ENCODE measurements at regions not wholly inside any gene's neighbourhood (a gene's known extent, or its start where the extent isn't known, plus 50 kb on each side); places are given as distances from the start of the nearest gene placed in this dataset.
"Not testable (repeated sequence)": the region's sequence is repeated elsewhere in the genome, so short reads cannot be mapped to it uniquely, and the experiment has no call there.

GRCh38 chr20:30164389-30164788 is 1093.1 kb upstream of the DEFB115 start:
- not testable (repeated sequence) for H3K9me3 ChIP-seq (ENCODE audit: control insufficient read depth in 2 of 2, low read length in 2 of 2); H3K36me3 ChIP-seq (ENCODE audit: control insufficient read depth in 2 of 2, insufficient read depth in 2 of 2, low read length in 2 of 2); H3K4me3 ChIP-seq (ENCODE audit: low read length in 2 of 2); H3K27me3 ChIP-seq (ENCODE audit: control insufficient read depth in 2 of 2, insufficient read depth in 2 of 2, low read length in 2 of 2); H3K9ac ChIP-seq (ENCODE audit: low read depth in 1 of 2, low read length in 2 of 2); H3K27ac ChIP-seq (ENCODE audit: low read depth in 2 of 2, low read length in 2 of 2); H3K4me1 ChIP-seq (ENCODE audit: control insufficient read depth in 2 of 2, insufficient read depth in 2 of 2, low read length in 2 of 2)

DNA sequence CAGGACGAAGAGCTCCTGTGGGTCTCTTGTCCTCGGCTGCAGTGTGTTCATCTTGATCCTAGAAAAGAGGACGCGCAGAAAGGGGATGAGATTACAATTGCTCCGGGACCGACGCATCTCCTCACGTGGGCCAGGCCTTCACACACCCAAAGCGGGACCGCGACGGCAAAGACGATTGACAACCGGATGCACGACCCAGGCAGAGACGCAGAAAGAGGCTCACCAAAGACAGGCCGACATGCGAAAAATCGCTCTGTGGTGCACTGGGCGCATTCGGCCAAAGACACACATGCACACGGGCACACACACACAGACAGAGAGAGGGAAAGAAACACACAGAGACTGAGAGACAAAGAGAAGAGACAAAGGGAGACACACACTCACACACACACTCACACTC is 1089.9 kb upstream of the DEFB115 start:
- no peak overlapping the region for H3K4me3 ChIP-seq (ENCODE audit: low read length in 2 of 2)
- H3K27me3 ChIP-seq (ENCODE audit: control insufficient read depth in 2 of 2, insufficient read depth in 2 of 2, low read length in 2 of 2), result no peaks in the 10 kb centered on the region
- no peaks in the 10 kb centered on the region for H3K36me3 ChIP-seq (ENCODE audit: control insufficient read depth in 2 of 2, insufficient read depth in 2 of 2, low read length in 2 of 2)
- H3K9me3 ChIP-seq (ENCODE audit: control insufficient read depth in 2 of 2, low read length in 2 of 2), result no peaks in the 10 kb centered on the region
- no peak overlapping the region for H3K9ac ChIP-seq (ENCODE audit: low read depth in 1 of 2, low read length in 2 of 2)
- H3K4me1 ChIP-seq (ENCODE audit: control insufficient read depth in 2 of 2, insufficient read depth in 2 of 2, low read length in 2 of 2), result no peaks in the 10 kb centered on the region
- H3K27ac ChIP-seq (ENCODE audit: low read depth in 2 of 2, low read length in 2 of 2), result no peak overlapping the region

GRCh38 chr20:30168025-30168799 is 1089.3 kb upstream of the DEFB115 start:
- H3K9ac ChIP-seq (ENCODE audit: low read depth in 1 of 2, low read length in 2 of 2), result no peak overlapping the region
- H3K27me3 ChIP-seq (ENCODE audit: control insufficient read depth in 2 of 2, insufficient read depth in 2 of 2, low read length in 2 of 2), result no peaks in the 10 kb centered on the region
- H3K27ac ChIP-seq (ENCODE audit: low read depth in 2 of 2, low read length in 2 of 2), result no peak overlapping the region
- no peaks in the 10 kb centered on the region for H3K36me3 ChIP-seq (ENCODE audit: control insufficient read depth in 2 of 2, insufficient read depth in 2 of 2, low read length in 2 of 2)
- no peaks in the 10 kb centered on the region for H3K4me1 ChIP-seq (ENCODE audit: control insufficient read depth in 2 of 2, insufficient read depth in 2 of 2, low read length in 2 of 2)
- H3K4me3 ChIP-seq (ENCODE audit: low read length in 2 of 2), result no peak overlapping the region
- no peaks in the 10 kb centered on the region for H3K9me3 ChIP-seq (ENCODE audit: control insufficient read depth in 2 of 2, low read length in 2 of 2)

GRCh38 chr20:30168800-30169138 is 1088.7 kb upstream of the DEFB115 start:
- no peak overlapping the region for H3K27ac ChIP-seq (ENCODE audit: low read depth in 2 of 2, low read length in 2 of 2)
- H3K27me3 ChIP-seq (ENCODE audit: control insufficient read depth in 2 of 2, insufficient read depth in 2 of 2, low read length in 2 of 2), result no peaks in the 10 kb centered on the region
- H3K9ac ChIP-seq (ENCODE audit: low read depth in 1 of 2, low read length in 2 of 2), result no peak overlapping the region
- no peaks in the 10 kb centered on the region for H3K36me3 ChIP-seq (ENCODE audit: control insufficient read depth in 2 of 2, insufficient read depth in 2 of 2, low read length in 2 of 2)
- H3K4me3 ChIP-seq (ENCODE audit: low read length in 2 of 2), result no peak overlapping the region
- no peaks in the 10 kb centered on the region for H3K9me3 ChIP-seq (ENCODE audit: control insufficient read depth in 2 of 2, low read length in 2 of 2)
- H3K4me1 ChIP-seq (ENCODE audit: control insufficient read depth in 2 of 2, insufficient read depth in 2 of 2, low read length in 2 of 2), result no peaks in the 10 kb centered on the region

DNA sequence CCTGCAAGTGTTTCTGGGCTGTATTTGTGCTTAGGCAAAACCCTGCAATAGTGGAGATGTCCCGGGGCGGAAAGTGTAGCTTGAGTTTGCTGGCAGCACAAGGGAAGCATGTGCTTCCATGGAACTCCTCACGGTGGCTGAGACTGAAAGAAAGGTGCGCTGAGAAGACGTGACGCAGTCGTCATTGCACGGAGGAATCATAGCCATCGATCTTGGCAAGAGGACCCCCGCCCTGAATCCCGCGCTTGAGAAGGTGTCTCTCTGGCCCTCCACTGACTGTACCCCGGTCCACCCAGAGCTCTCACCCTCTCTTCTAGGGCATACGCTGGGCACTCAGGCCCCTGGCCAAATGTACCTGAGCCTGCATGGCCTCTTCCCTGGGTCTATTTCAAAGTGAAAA is 1081.8 kb upstream of the DEFB115 start:
- H3K27me3 ChIP-seq (ENCODE audit: control insufficient read depth in 2 of 2, insufficient read depth in 2 of 2, low read length in 2 of 2), result no peaks in the 10 kb centered on the region
- no peak overlapping the region for H3K9ac ChIP-seq (ENCODE audit: low read depth in 1 of 2, low read length in 2 of 2)
- no peaks in the 10 kb centered on the region for H3K36me3 ChIP-seq (ENCODE audit: control insufficient read depth in 2 of 2, insufficient read depth in 2 of 2, low read length in 2 of 2)
- no peaks in the 10 kb centered on the region for H3K9me3 ChIP-seq (ENCODE audit: control insufficient read depth in 2 of 2, low read length in 2 of 2)
- H3K4me1 ChIP-seq (ENCODE audit: control insufficient read depth in 2 of 2, insufficient read depth in 2 of 2, low read length in 2 of 2), result no peaks in the 10 kb centered on the region
- H3K27ac ChIP-seq (ENCODE audit: low read depth in 2 of 2, low read length in 2 of 2), result no peak overlapping the region
- H3K4me3 ChIP-seq (ENCODE audit: low read length in 2 of 2), result no peak overlapping the region

- H3K4me1 ChIP-seq (ENCODE audit: control insufficient read depth in 2 of 2, insufficient read depth in 2 of 2, low read length in 2 of 2); H3K4me3 ChIP-seq (ENCODE audit: low read length in 2 of 2); H3K27me3 ChIP-seq (ENCODE audit: control insufficient read depth in 2 of 2, insufficient read depth in 2 of 2, low read length in 2 of 2); H3K9ac ChIP-seq (ENCODE audit: low read depth in 1 of 2, low read length in 2 of 2); H3K36me3 ChIP-seq (ENCODE audit: control insufficient read depth in 2 of 2, insufficient read depth in 2 of 2, low read length in 2 of 2); H3K9me3 ChIP-seq (ENCODE audit: control insufficient read depth in 2 of 2, low read length in 2 of 2); H3K27ac ChIP-seq (ENCODE audit: low read depth in 2 of 2, low read length in 2 of 2): not testable (repeated sequence)
These were observed 1074.3 kb upstream of the DEFB115 start for GRCh38 chr20:30183124-30183523.

GRCh38 chr20:30191785-30192184 is 1065.7 kb upstream of the DEFB115 start:
- not testable (repeated sequence) for H3K4me3 ChIP-seq (ENCODE audit: low read length in 2 of 2); H3K9ac ChIP-seq (ENCODE audit: low read depth in 1 of 2, low read length in 2 of 2); H3K27ac ChIP-seq (ENCODE audit: low read depth in 2 of 2, low read length in 2 of 2); H3K4me1 ChIP-seq (ENCODE audit: control insufficient read depth in 2 of 2, insufficient read depth in 2 of 2, low read length in 2 of 2); H3K27me3 ChIP-seq (ENCODE audit: control insufficient read depth in 2 of 2, insufficient read depth in 2 of 2, low read length in 2 of 2); H3K36me3 ChIP-seq (ENCODE audit: control insufficient read depth in 2 of 2, insufficient read depth in 2 of 2, low read length in 2 of 2); H3K9me3 ChIP-seq (ENCODE audit: control insufficient read depth in 2 of 2, low read length in 2 of 2)

GRCh38 chr20:30234477-30234876 is 1023.0 kb upstream of the DEFB115 start:
- H3K9me3 ChIP-seq (ENCODE audit: control insufficient read depth in 2 of 2, low read length in 2 of 2); H3K27ac ChIP-seq (ENCODE audit: low read depth in 2 of 2, low read length in 2 of 2); H3K4me1 ChIP-seq (ENCODE audit: control insufficient read depth in 2 of 2, insufficient read depth in 2 of 2, low read length in 2 of 2); H3K9ac ChIP-seq (ENCODE audit: low read depth in 1 of 2, low read length in 2 of 2); H3K27me3 ChIP-seq (ENCODE audit: control insufficient read depth in 2 of 2, insufficient read depth in 2 of 2, low read length in 2 of 2); H3K4me3 ChIP-seq (ENCODE audit: low read length in 2 of 2); H3K36me3 ChIP-seq (ENCODE audit: control insufficient read depth in 2 of 2, insufficient read depth in 2 of 2, low read length in 2 of 2): not testable (repeated sequence)

GRCh38 chr20:30275073-30275472 is 982.4 kb upstream of the DEFB115 start:
- not testable (repeated sequence) for H3K36me3 ChIP-seq (ENCODE audit: control insufficient read depth in 2 of 2, insufficient read depth in 2 of 2, low read length in 2 of 2); H3K4me3 ChIP-seq (ENCODE audit: low read length in 2 of 2); H3K27me3 ChIP-seq (ENCODE audit: control insufficient read depth in 2 of 2, insufficient read depth in 2 of 2, low read length in 2 of 2); H3K9ac ChIP-seq (ENCODE audit: low read depth in 1 of 2, low read length in 2 of 2); H3K4me1 ChIP-seq (ENCODE audit: control insufficient read depth in 2 of 2, insufficient read depth in 2 of 2, low read length in 2 of 2); H3K9me3 ChIP-seq (ENCODE audit: control insufficient read depth in 2 of 2, low read length in 2 of 2); H3K27ac ChIP-seq (ENCODE audit: low read depth in 2 of 2, low read length in 2 of 2)

DNA sequence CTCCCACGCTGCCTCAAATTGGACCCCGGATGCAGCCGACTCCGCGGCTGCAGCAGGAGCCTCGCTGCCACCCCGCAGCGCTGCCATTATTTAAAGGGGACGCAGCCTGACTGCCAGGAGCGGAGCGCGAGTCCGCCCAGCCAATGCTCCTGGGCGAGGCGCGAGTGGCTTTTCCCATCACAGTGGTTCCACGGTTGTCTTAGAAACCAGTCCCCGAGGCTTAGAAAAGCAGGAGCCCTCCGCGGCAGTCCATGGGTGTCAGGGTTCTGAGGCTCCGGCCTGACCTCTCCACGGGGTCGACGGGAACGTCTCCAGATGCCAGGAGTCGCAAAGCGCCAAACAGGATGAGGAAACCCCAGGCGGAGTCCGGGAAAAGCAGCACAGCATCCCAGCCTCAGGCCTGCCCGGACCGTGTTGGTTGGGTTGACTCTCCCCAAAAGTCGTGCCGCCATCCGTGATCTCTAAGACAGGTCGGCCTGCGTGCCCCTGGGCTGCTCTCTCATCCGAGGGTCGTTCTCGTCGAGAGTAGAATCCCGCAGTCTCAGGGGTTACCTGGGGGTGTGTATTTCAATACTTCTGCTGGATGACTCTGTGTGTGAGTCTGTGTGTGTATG is 975.8 kb upstream of the DEFB115 start:
- H3K36me3 ChIP-seq (ENCODE audit: control insufficient read depth in 2 of 2, insufficient read depth in 2 of 2, low read length in 2 of 2), result no peaks in the 10 kb centered on the region
- peaks cover 2 to 3% of the 10 kb centered on the region in 2 donors for H3K4me1 ChIP-seq (ENCODE audit: control insufficient read depth in 2 of 2, insufficient read depth in 2 of 2, low read length in 2 of 2)
- H3K27ac ChIP-seq (ENCODE audit: low read depth in 2 of 2, low read length in 2 of 2), result no peak overlapping the region
- no peak overlapping the region for H3K9ac ChIP-seq (ENCODE audit: low read depth in 1 of 2, low read length in 2 of 2)
- no peak overlapping the region for H3K4me3 ChIP-seq (ENCODE audit: low read length in 2 of 2)
- no peaks in the 10 kb centered on the region for H3K9me3 ChIP-seq (ENCODE audit: control insufficient read depth in 2 of 2, low read length in 2 of 2)
- no peaks in the 10 kb centered on the region for H3K27me3 ChIP-seq (ENCODE audit: control insufficient read depth in 2 of 2, insufficient read depth in 2 of 2, low read length in 2 of 2)

Measured in mucosa of rectum (tissue), 2 donors.